Breast epithelium (tissue), 4 donors: ENCODE measurements at regions not wholly inside any gene's neighbourhood (a gene's known extent, or its start where the extent isn't known, plus 50 kb on each side); places are given as distances from the start of the nearest gene placed in this dataset.

Source experiments
- DNase-seq, 2 donors: peaks; one replicate each; pipeline ENCODE4 v3.0.0-alpha.2; 2019; ENCODE audit warnings: low spot score in 2 of 2
- H3K27ac ChIP-seq, 2 donors: fragments of 200-600 bp; sonication (generic) in 1 of 2; one replicate each; pipeline ENCODE4 v1.5.1; 2016 to 2019; ENCODE audit warnings: mild to moderate bottlenecking in 1 of 2
- H3K27me3 ChIP-seq, 2 donors: fragments of 200-600 bp; sonication (generic) in 1 of 2; one replicate each; pipeline versions ENCODE4 v1.5.1 to v1.6.0; 2017 to 2019; ENCODE audit warnings: control low read depth in 1 of 2, mild to moderate bottlenecking in 1 of 2
- H3K36me3 ChIP-seq: fragments of 200-600 bp; one replicate; pipeline ENCODE4 v1.5.1; 2019
- H3K4me1 ChIP-seq, 2 donors: fragments of 200-600 bp; sonication (generic); one replicate each; pipeline ENCODE4 v1.5.1; 2016 to 2019; ENCODE audit warnings: control low read depth in 1 of 2
- H3K4me3 ChIP-seq, 3 donors: fragments of 200-600 bp; sonication (generic); 1 replicate in 2 of 3; 2 replicates in 1 of 3; pipeline ENCODE4 v1.5.1; 2016 to 2019; ENCODE audit warnings: mild to moderate bottlenecking in 3 of 3, moderate library complexity in 2 of 3
- H3K9me3 ChIP-seq, 2 donors: fragments of 200-600 bp; sonication (generic) in 1 of 2; one replicate each; pipeline ENCODE4 v1.5.1; 2016 to 2019; ENCODE audit warnings: control low read depth in 1 of 2
- POLR2A ChIP-seq: fragments of 450-650 bp; IDR thresholded peaks from one replicate; pipeline ENCODE4 v1.6.1; 2016; ENCODE audit warnings: antibody characterized with exemption, mild to moderate bottlenecking, moderate library complexity
- POLR2AphosphoS5 ChIP-seq, 3 donors: sonication (generic); formaldehyde crosslinking; IDR thresholded peaks; one replicate each; pipeline ENCODE4 v1.6.1; 2017; ENCODE audit warnings: antibody characterized with exemption in 3 of 3
- intact Hi-C: fragments of 100-400 bp; cut with DNase I; formaldehyde crosslinking; loops from one replicate; pipeline ENCODE4 v1.15.1; 2023; ENCODE audit warnings: low total_unique reads
- TF ChIP-seq, protein P1 (sequence below), 3 donors: fragments of 450-650 bp; IDR thresholded peaks; one replicate each; pipeline ENCODE4 v1.5.1; 2016 to 2017; ENCODE audit warnings: antibody characterized with exemption in 3 of 3, mild to moderate bottlenecking in 3 of 3, moderate library complexity in 3 of 3

GRCh38 chr2:19600982-19601381, 242.6 kb upstream of the OSR1 start:
- intact Hi-C loops: no loop called here
- Histone ChIP-seq H3K4me3 (no peak overlapping the region), H3K36me3 (no peaks in the 10 kb centered on the region), H3K27ac (no peak overlapping the region), H3K4me1 (no peaks in the 10 kb centered on the region), H3K27me3 (no peaks in the 10 kb centered on the region), H3K9me3 (no peaks in the 10 kb centered on the region)
- TF ChIP-seq, protein P1, sequence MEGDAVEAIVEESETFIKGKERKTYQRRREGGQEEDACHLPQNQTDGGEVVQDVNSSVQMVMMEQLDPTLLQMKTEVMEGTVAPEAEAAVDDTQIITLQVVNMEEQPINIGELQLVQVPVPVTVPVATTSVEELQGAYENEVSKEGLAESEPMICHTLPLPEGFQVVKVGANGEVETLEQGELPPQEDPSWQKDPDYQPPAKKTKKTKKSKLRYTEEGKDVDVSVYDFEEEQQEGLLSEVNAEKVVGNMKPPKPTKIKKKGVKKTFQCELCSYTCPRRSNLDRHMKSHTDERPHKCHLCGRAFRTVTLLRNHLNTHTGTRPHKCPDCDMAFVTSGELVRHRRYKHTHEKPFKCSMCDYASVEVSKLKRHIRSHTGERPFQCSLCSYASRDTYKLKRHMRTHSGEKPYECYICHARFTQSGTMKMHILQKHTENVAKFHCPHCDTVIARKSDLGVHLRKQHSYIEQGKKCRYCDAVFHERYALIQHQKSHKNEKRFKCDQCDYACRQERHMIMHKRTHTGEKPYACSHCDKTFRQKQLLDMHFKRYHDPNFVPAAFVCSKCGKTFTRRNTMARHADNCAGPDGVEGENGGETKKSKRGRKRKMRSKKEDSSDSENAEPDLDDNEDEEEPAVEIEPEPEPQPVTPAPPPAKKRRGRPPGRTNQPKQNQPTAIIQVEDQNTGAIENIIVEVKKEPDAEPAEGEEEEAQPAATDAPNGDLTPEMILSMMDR (IDR thresholded peaks at IDR 0.05): no peak
- TF ChIP-seq POLR2AphosphoS5 (IDR thresholded peaks at IDR 0.05) (no peak), POLR2A (no peak)
- DNase-seq: no peak

GRCh38 chr2:19600506-19600905, 242.1 kb upstream of the OSR1 start:
- no peak for DNase-seq
- H3K9me3 ChIP-seq: no peaks in the 10 kb centered on the region
- no peaks in the 10 kb centered on the region for H3K4me1 ChIP-seq
- TF ChIP-seq POLR2AphosphoS5 (IDR thresholded peaks at IDR 0.05): no peak
- TF ChIP-seq POLR2A: no peak
- TF ChIP-seq, protein P1 (IDR thresholded peaks at IDR 0.05): no peak
- no peak overlapping the region for H3K27ac ChIP-seq
- no peak overlapping the region for H3K4me3 ChIP-seq
- H3K27me3 ChIP-seq: no peaks in the 10 kb centered on the region
- H3K36me3 ChIP-seq: no peaks in the 10 kb centered on the region
- intact Hi-C loops: no loop called here

GRCh38 chr2:19598971-19599370, 240.5 kb upstream of the OSR1 start:
- H3K4me1 ChIP-seq: no peaks in the 10 kb centered on the region
- no peak overlapping the region for H3K4me3 ChIP-seq
- H3K36me3 ChIP-seq: no peaks in the 10 kb centered on the region
- no peaks in the 10 kb centered on the region for H3K9me3 ChIP-seq
- no peaks in the 10 kb centered on the region for H3K27me3 ChIP-seq
- intact Hi-C loops: no loop called here
- TF ChIP-seq POLR2A (no peak), POLR2AphosphoS5 (IDR thresholded peaks at IDR 0.05) (no peak)
- TF ChIP-seq, protein P1 (IDR thresholded peaks at IDR 0.05): no peak
- no peak for DNase-seq
- no peak overlapping the region for H3K27ac ChIP-seq

DNA sequence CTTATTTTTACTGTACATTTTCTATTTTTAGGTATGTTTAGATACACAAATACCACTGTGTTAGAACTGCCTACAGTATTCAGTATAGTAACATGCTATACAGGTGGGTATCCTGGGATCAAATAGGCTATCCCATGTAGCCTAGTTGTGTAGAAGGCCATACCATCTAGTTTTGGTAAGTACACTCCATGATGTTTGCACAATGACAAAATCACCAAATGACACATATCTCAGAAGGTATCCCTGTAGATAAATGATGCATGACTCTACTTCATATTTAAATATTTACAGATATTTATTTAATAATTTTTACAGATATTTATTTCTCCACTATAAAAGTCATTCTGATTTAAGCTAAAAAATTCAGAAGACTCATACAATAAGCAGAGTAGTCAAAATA, 233.8 kb upstream of the OSR1 start:
- no peaks in the 10 kb centered on the region for H3K36me3 ChIP-seq
- no peak overlapping the region for H3K4me3 ChIP-seq
- intact Hi-C loops: no loop called here
- H3K27me3 ChIP-seq: no peaks in the 10 kb centered on the region
- H3K4me1 ChIP-seq: no peaks in the 10 kb centered on the region
- no peak for DNase-seq
- no peaks in the 10 kb centered on the region for H3K9me3 ChIP-seq
- TF ChIP-seq, protein P1 (IDR thresholded peaks at IDR 0.05): no peak
- TF ChIP-seq POLR2AphosphoS5 (IDR thresholded peaks at IDR 0.05) (no peak), POLR2A (no peak)
- no peak overlapping the region for H3K27ac ChIP-seq

DNA sequence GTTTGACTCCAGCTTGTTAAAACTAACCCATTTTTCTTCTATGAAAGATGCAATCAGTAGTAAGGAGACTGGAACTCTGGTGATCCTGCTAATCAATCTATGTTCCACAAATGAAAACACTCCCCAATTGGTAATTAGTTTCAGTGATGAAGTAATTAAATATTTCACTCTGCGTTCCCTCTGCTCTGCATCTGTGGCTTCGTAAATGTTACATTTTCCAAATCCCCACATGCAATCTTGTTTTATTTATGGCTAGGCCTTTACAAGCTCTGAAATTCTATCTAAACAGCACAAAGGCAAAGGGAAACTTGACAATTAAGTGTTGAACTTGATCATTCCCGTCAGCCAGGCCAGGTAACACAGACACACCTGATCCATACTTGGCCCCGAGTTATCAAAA, 231.4 kb upstream of the OSR1 start:
- no peak overlapping the region for H3K27ac ChIP-seq
- no peak for DNase-seq
- H3K9me3 ChIP-seq: no peaks in the 10 kb centered on the region
- no peak overlapping the region for H3K4me3 ChIP-seq
- TF ChIP-seq POLR2AphosphoS5 (IDR thresholded peaks at IDR 0.05) (no peak), POLR2A (no peak)
- TF ChIP-seq, protein P1 (IDR thresholded peaks at IDR 0.05): no peak
- H3K27me3 ChIP-seq: no peaks in the 10 kb centered on the region
- H3K4me1 ChIP-seq: no peaks in the 10 kb centered on the region
- intact Hi-C loops: no loop called here
- H3K36me3 ChIP-seq: no peaks in the 10 kb centered on the region
